ENCODE measurements at regions not wholly inside any gene's neighbourhood (a gene's known extent, or its start where the extent isn't known, plus 50 kb on each side); places are given as distances from the start of the nearest gene placed in this dataset.

GRCh38 chr7:80082213-80082612, 52.4 kb upstream of the GNAI1 start:
- no peak for TF ChIP-seq CTCF (IDR thresholded peaks at IDR 0.05)

GRCh38 chr7:80078886-80079285, 55.7 kb upstream of the GNAI1 start:
- Histone ChIP-seq H3K27me3 (no peaks in the 10 kb centered on the region), H3K36me3 (no peaks in the 10 kb centered on the region), H3K4me1 (peaks cover 4% of the 10 kb centered on the region), H3K4me3 (no peak overlapping the region), H3K9ac (ENCODE audit: low read depth in 2 of 2, low read length in 2 of 2) (no peak overlapping the region), H3K9me3 (no peaks in the 10 kb centered on the region), H3K27ac (no peak overlapping the region)
- no peak for DNase-seq
- intact Hi-C loops (cut with DNase I) = loop anchor here (10.0 kb wide), 1 partner anchor 206 kb away; no protein-coding TSS in a partner anchor
- no peak for TF ChIP-seq CTCF (IDR thresholded peaks at IDR 0.05)

More at GRCh38 chr7:80082213-80082612, 52.4 kb upstream of the GNAI1 start:
- Histone ChIP-seq H3K4me1 (peaks cover 4% of the 10 kb centered on the region), H3K36me3 (no peaks in the 10 kb centered on the region), H3K27me3 (no peaks in the 10 kb centered on the region), H3K9ac (ENCODE audit: low read depth in 2 of 2, low read length in 2 of 2) (no peak overlapping the region), H3K27ac (no peak overlapping the region), H3K4me3 (no peak overlapping the region), H3K9me3 (no peaks in the 10 kb centered on the region)
- no peak for DNase-seq
- intact Hi-C loops (cut with DNase I) = no loop called here

GRCh38 chr7:80078159-80078731, 56.4 kb upstream of the GNAI1 start:
- H3K4me3 ChIP-seq = peak overlapping the region; percentile 9
- intact Hi-C loops (cut with DNase I) = loop anchor here (10.0 kb wide), 1 partner anchor 207 kb away; no protein-coding TSS in a partner anchor
- DNase-seq = no peak
- H3K4me1 ChIP-seq = peaks cover 4% of the 10 kb centered on the region
- H3K9ac ChIP-seq (ENCODE audit: low read depth in 2 of 2, low read length in 2 of 2) = no peak overlapping the region
- H3K27me3 ChIP-seq = no peaks in the 10 kb centered on the region
- no peak for TF ChIP-seq CTCF (IDR thresholded peaks at IDR 0.05)
- H3K9me3 ChIP-seq = no peaks in the 10 kb centered on the region
- no peak overlapping the region for H3K27ac ChIP-seq
- H3K36me3 ChIP-seq = no peaks in the 10 kb centered on the region

GRCh38 chr7:80070391-80070790, 64.2 kb upstream of the GNAI1 start:
- no peaks in the 10 kb centered on the region for H3K4me1 ChIP-seq
- H3K27ac ChIP-seq = no peak overlapping the region
- no peaks in the 10 kb centered on the region for H3K9me3 ChIP-seq
- H3K27me3 ChIP-seq = no peaks in the 10 kb centered on the region
- TF ChIP-seq CTCF (IDR thresholded peaks at IDR 0.05) = no peak
- no peaks in the 10 kb centered on the region for H3K36me3 ChIP-seq
- H3K9ac ChIP-seq (ENCODE audit: low read depth in 2 of 2, low read length in 2 of 2) = no peak overlapping the region
- no peak overlapping the region for H3K4me3 ChIP-seq
- DNase-seq = no peak
- intact Hi-C loops (cut with DNase I) = loop anchor here (10.0 kb wide), 1 partner anchor 214 kb away; no protein-coding TSS in a partner anchor

- Histone ChIP-seq H3K36me3 (no peaks in the 10 kb centered on the region), H3K9ac (ENCODE audit: low read depth in 2 of 2, low read length in 2 of 2) (no peak overlapping the region), H3K9me3 (no peaks in the 10 kb centered on the region), H3K27ac (no peak overlapping the region), H3K4me3 (no peak overlapping the region), H3K27me3 (no peaks in the 10 kb centered on the region), H3K4me1 (no peaks in the 10 kb centered on the region)
- TF ChIP-seq CTCF (IDR thresholded peaks at IDR 0.05) = no peak
- intact Hi-C loops (cut with DNase I) = no loop called here
- no peak for DNase-seq
These were observed 68.0 kb upstream of the GNAI1 start for GRCh38 chr7:80066639-80067038.

All from colonic mucosa (tissue), 4 donors.